H1 (cell line): ENCODE measurements at regions not wholly inside any gene's neighbourhood (a gene's known extent, or its start where the extent isn't known, plus 50 kb on each side); places are given as distances from the start of the nearest gene placed in this dataset.

ENCODE experiments used
- JUN ChIP-seq: IDR thresholded peaks from 2 replicates; pipeline ENCODE4 v1.6.1; 2011; ENCODE audit warnings: low read depth, mild to moderate bottlenecking, improper control_type of control experiment, low read length
- KDM1A ChIP-seq: fragments of 200-600, 300-600 bp; sonication (generic); IDR thresholded peaks from 2 replicates; pipeline ENCODE4 v1.7.1; 2016; ENCODE audit warnings: mild to moderate bottlenecking, low read length, borderline replicate concordance
- PHF8 ChIP-seq: fragments of 200-600 bp; sonication (generic); conservative IDR thresholded peaks from 2 replicates; pipeline ENCODE4 v1.7.1; 2012; ENCODE audit warnings: low read depth, mild to moderate bottlenecking, inconsistent platforms, low read length, moderate library complexity
- USF2 ChIP-seq: IDR thresholded peaks from 2 replicates; pipeline ENCODE4 v1.6.1; 2011; ENCODE audit warnings: low read length, improper control_type of control experiment

- TF ChIP-seq KDM1A: no peak
- no peak for TF ChIP-seq JUN
- no peak for TF ChIP-seq PHF8
- no peak for TF ChIP-seq USF2
Observed at GRCh38 chr5:111667128-111667736, 89.8 kb downstream of the NREP start (continued).
